Esophagus (tissue), 2 donors: ENCODE measurements at regions not wholly inside any gene's neighbourhood (a gene's known extent, or its start where the extent isn't known, plus 50 kb on each side); places are given as distances from the start of the nearest gene placed in this dataset.

Experiments used
- H3K27ac ChIP-seq, 2 donors: one replicate each; pipeline ENCODE4 v1.5.1; 2013; ENCODE audit warnings: low read depth in 2 of 2, mild to moderate bottlenecking in 2 of 2, inconsistent platforms in 1 of 2, low read length in 1 of 2, moderate library complexity in 1 of 2
- H3K27me3 ChIP-seq, 2 donors: one replicate each; pipeline ENCODE4 v1.6.1; 2013; ENCODE audit warnings: low read length in 2 of 2, control low read depth in 1 of 2, mild to moderate bottlenecking in 1 of 2; ENCODE audit not compliant: insufficient read depth in 2 of 2, control insufficient read depth in 1 of 2
- H3K36me3 ChIP-seq, 2 donors: one replicate each; pipeline ENCODE4 v1.6.1; 2013; ENCODE audit warnings: low read length in 1 of 2; ENCODE audit not compliant: control insufficient read depth in 2 of 2, insufficient read depth in 2 of 2
- H3K4me1 ChIP-seq, 2 donors: one replicate each; pipeline ENCODE4 v1.6.1; 2013; ENCODE audit warnings: low read length in 1 of 2; ENCODE audit not compliant: control insufficient read depth in 2 of 2, insufficient read depth in 2 of 2
- H3K4me3 ChIP-seq, 2 donors: one replicate each; pipeline ENCODE4 v1.5.1; 2013; ENCODE audit warnings: low read length in 2 of 2, mild to moderate bottlenecking in 2 of 2, low read depth in 1 of 2, moderate library complexity in 1 of 2
- H3K9me3 ChIP-seq, 2 donors: one replicate each; pipeline ENCODE4 v1.6.1; 2013; ENCODE audit warnings: mild to moderate bottlenecking in 2 of 2, low read depth in 1 of 2, low read length in 1 of 2, moderate library complexity in 1 of 2; ENCODE audit not compliant: control insufficient read depth in 2 of 2, insufficient read depth in 1 of 2
- WGBS, 2 donors: extraction: QIAGEN DNeasy Blood & Tissue Kit; methylation state at CpG; one replicate each; pipeline ENCODE4 v1.1.7; 2013; 5-methylcytosine and 5-hydroxymethylcytosine counted together
- donor health status: healthy with polysubstance abuse.
- donor health status: Bipolar disorder and iron deficiency.

DNA sequence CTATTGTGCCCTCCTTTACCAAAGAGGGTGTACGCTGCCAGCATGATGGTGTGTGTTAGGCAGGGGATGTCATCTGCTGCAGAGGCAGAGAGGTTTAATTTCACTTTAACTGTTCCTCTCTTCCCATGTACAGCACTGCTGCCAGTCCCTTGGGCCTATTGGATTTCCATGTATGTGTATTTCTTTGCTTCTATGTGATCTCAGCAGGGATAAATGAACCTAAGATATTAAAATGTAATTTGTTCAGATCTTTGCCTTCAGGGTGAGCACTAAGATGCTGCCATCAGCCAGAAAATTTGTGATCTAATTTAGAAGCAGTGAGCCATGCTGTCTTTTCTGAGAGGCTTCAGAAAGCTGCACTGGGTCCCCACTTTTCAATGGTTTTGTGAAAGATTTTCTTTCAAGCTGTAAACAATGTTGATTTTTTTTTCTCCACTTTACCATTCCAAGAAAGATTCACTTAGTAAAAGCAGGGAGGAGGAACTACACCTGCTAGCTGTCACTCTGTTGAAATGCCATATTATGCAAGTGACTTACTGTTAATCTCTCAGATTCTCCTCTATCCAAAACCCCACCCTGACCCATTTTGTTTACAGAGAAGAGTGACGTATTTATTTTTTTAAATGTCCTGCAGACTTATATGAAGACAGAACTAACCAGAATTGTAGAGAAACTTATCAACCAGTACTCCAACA is 261.9 kb downstream of the TBL1XR1 start:
- Histone ChIP-seq H3K4me1 (no peaks in the 10 kb centered on the region), H3K9me3 (no peaks in the 10 kb centered on the region)
- WGBS, 2 donors, result 59 to 80% methylated on average over 2 of the region's 2 CpGs

GRCh38 chr3:176934698-176935097 is 262.6 kb downstream of the TBL1XR1 start:
- H3K27me3 ChIP-seq, result no peaks in the 10 kb centered on the region
- H3K9me3 ChIP-seq, result no peaks in the 10 kb centered on the region
- H3K36me3 ChIP-seq, result no peaks in the 10 kb centered on the region
- WGBS, 2 donors, result 93 to 95% methylated on average over 2 of the region's 2 CpGs
- no peak overlapping the region for H3K4me3 ChIP-seq
- H3K27ac ChIP-seq, result no peak overlapping the region
- H3K4me1 ChIP-seq, result no peaks in the 10 kb centered on the region

More for the DNA sequence above, 261.9 kb downstream of the TBL1XR1 start:
- H3K4me3 ChIP-seq, result no peak overlapping the region
- H3K36me3 ChIP-seq, result no peaks in the 10 kb centered on the region
- H3K27me3 ChIP-seq, result no peaks in the 10 kb centered on the region
- H3K27ac ChIP-seq, result no peak overlapping the region

DNA sequence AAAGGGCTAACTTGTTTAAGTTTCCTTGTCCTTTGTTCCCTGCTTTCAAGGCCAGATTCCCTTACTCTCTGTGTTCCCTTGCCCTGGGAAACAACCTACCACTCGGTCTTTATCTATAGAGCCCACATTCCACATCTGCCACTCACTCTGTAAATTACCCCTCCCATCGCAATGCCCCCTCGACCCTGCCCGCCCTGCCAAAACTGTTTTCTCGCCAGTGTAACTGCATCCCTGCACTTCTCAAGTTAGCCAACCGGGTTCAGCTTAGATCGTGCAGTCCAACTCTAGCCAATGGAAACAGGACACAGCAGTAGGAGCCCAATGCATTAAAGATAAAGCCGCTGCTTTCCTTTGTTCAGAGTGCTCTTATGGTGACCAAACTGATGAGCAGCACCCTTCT is 263.6 kb downstream of the TBL1XR1 start:
- H3K4me3 ChIP-seq, result no peak overlapping the region
- H3K9me3 ChIP-seq, result no peaks in the 10 kb centered on the region
- WGBS, 2 donors, result 79 to 82% methylated on average over 8 of the region's 8 CpGs
- H3K27me3 ChIP-seq, result no peaks in the 10 kb centered on the region
- no peaks in the 10 kb centered on the region for H3K4me1 ChIP-seq
- no peak overlapping the region for H3K27ac ChIP-seq
- no peaks in the 10 kb centered on the region for H3K36me3 ChIP-seq

DNA sequence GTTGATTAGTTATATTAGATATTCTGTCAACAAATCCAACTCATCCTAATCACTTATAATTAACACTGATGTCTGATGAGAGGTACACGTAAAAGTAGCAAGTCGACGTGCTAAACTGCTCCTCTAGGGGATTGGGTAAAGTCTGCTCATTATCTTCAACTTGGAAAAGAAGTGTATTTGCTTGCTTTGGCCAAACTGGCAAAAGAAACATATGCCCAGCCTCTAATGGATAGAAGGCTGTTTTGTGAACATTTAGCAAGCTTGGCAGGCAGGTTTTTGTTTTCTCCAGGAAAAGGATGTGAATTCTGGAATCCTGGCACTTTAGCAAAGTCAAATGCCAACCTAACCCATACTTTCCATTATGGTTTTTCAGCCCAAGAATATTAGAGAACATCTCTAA is 264.8 kb downstream of the TBL1XR1 start:
- no peak overlapping the region for H3K4me3 ChIP-seq
- H3K36me3 ChIP-seq, result no peaks in the 10 kb centered on the region
- H3K4me1 ChIP-seq, result no peaks in the 10 kb centered on the region
- no peaks in the 10 kb centered on the region for H3K9me3 ChIP-seq
- no peak overlapping the region for H3K27ac ChIP-seq
- WGBS, 2 donors, result 72 to 81% methylated on average over 3 of the region's 3 CpGs
- no peaks in the 10 kb centered on the region for H3K27me3 ChIP-seq

- no peak overlapping the region for H3K4me3 ChIP-seq
- no peaks in the 10 kb centered on the region for H3K9me3 ChIP-seq
- no peak overlapping the region for H3K27ac ChIP-seq
- no peaks in the 10 kb centered on the region for H3K4me1 ChIP-seq
- no peaks in the 10 kb centered on the region for H3K27me3 ChIP-seq
- WGBS, 2 donors, result 76 to 77% methylated on average over 2 of the region's 2 CpGs
- no peaks in the 10 kb centered on the region for H3K36me3 ChIP-seq
Measured at GRCh38 chr3:176931991-176932390, 265.3 kb downstream of the TBL1XR1 start.

DNA sequence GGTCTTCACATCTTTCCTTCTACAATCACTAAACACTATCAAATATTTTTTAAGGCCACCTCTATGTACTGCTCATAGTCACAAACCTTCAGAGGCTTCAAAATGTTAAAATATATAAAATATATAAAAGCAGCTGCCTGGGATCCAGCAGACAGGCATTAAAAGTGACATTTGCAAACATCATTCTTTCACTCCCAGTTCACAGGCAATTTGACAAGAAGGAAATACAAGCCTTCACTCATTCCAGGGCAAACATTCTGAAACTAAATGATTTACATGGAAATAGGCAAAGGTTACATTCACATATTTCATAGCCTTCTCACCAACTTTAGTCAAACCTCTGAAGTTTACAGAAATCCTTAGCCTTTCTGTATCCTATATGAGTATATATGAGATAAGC is 266.3 kb downstream of the TBL1XR1 start:
- Histone ChIP-seq H3K9me3 (no peaks in the 10 kb centered on the region), H3K4me3 (no peak overlapping the region), H3K4me1 (no peaks in the 10 kb centered on the region), H3K36me3 (no peaks in the 10 kb centered on the region), H3K27ac (no peak overlapping the region), H3K27me3 (no peaks in the 10 kb centered on the region)

DNA sequence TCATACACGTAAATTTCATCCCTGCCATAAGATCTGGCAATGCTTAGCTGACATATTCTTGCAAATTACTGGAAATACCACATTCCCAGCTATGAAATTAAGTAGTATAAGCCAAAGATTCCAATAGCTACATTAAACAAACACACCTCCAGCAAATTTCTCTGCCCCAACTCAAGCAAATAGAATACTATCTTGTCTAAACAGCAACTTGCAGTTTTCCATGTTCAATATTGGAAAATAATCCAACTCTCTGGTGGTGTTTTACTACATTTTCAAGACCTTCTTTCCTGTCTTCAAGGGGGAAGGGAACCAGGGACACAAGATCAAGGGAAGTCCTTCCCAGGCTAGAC is 268.7 kb downstream of the TBL1XR1 start:
- H3K9me3 ChIP-seq, result no peaks in the 10 kb centered on the region
- H3K4me1 ChIP-seq, result no peaks in the 10 kb centered on the region
- WGBS, 2 donors, result 32 to 43% methylated on average over 1 of the region's 1 CpG
- no peak overlapping the region for H3K4me3 ChIP-seq
- no peak overlapping the region for H3K27ac ChIP-seq
- H3K36me3 ChIP-seq, result no peaks in the 10 kb centered on the region
- no peaks in the 10 kb centered on the region for H3K27me3 ChIP-seq

- Histone ChIP-seq H3K36me3 (no peaks in the 10 kb centered on the region), H3K4me3 (no peak overlapping the region), H3K27me3 (no peaks in the 10 kb centered on the region), H3K9me3 (no peaks in the 10 kb centered on the region), H3K27ac (no peak overlapping the region), H3K4me1 (no peaks in the 10 kb centered on the region)
- WGBS, 2 donors, result 64 to 74% methylated on average over 3 of the region's 3 CpGs
Measured at GRCh38 chr3:176927706-176928581, 269.3 kb downstream of the TBL1XR1 start.

- WGBS, 2 donors, result 23 to 24% methylated on average over 3 of the region's 3 CpGs
- Histone ChIP-seq H3K4me1 (no peaks in the 10 kb centered on the region), H3K27me3 (no peaks in the 10 kb centered on the region), H3K27ac (no peak overlapping the region), H3K9me3 (no peaks in the 10 kb centered on the region), H3K4me3 (no peak overlapping the region), H3K36me3 (no peaks in the 10 kb centered on the region)
Measured at GRCh38 chr3:176927280-176927679, 270.0 kb downstream of the TBL1XR1 start.

DNA sequence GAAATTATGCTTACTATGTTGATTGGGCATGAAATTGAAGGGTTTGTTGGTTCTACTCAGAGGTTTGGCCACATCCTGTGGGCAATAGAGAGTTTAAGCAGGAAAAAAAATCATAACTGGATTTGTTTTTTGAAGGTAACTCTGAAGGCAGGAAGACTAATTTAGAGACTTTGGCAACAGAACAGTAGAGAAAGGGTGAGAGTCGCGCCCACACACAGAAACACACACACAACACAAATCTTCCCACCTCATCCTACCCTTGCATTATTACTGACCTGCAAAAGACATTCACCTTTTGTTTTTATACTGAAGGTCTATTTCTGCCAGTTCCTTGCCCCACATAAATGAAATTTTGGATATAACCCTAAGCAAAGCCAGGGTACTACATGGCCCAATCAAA is 270.6 kb downstream of the TBL1XR1 start:
- Histone ChIP-seq H3K36me3 (no peaks in the 10 kb centered on the region), H3K27ac (no peak overlapping the region), H3K4me1 (no peaks in the 10 kb centered on the region), H3K27me3 (no peaks in the 10 kb centered on the region), H3K4me3 (no peak overlapping the region), H3K9me3 (no peaks in the 10 kb centered on the region)
- WGBS, 2 donors, result 84 to 85% methylated on average over 2 of the region's 2 CpGs
